HEK293 (cell line): ENCODE measurements at regions not wholly inside any gene's neighbourhood (a gene's known extent, or its start where the extent isn't known, plus 50 kb on each side); places are given as distances from the start of the nearest gene placed in this dataset.

Experiments
- CTCF ChIA-PET: fragments of 350-600 bp; formaldehyde crosslinking; extraction: SDS; loops from one replicate; lab custom pipeline; 2021; ENCODE audit warnings: antibody characterized with exemption; lab: Yijun Ruan, JAX
- POLR2A ChIA-PET: fragments of 300-600 bp; formaldehyde crosslinking; extraction: SDS; loops from one replicate; lab custom pipeline; 2020; ENCODE audit warnings: antibody characterized with exemption, inconsistent platforms; lab: Yijun Ruan, JAX
- H3K27ac ChIP-seq: fragments of 200-500 bp; sonication (Bioruptor generic); 2 replicates; pipeline ENCODE4 v1.5.1; 2014; ENCODE audit warnings: low read depth, low read length, control low read depth, inconsistent platforms; ENCODE audit errors: extremely low read depth
- H3K36me3 ChIP-seq, 2 experiments: fragments of 200-500 bp in 1 of 2; sonication (Bioruptor generic) in 1 of 2; 1 replicate in 1 of 2; 2 replicates in 1 of 2; pipeline ENCODE4 v1.5.1; 2014 to 2017; ENCODE audit warnings: inconsistent platforms in 2 of 2, low read length in 2 of 2; ENCODE audit not compliant: control insufficient read depth in 2 of 2, insufficient read depth in 1 of 2
- H3K4me1 ChIP-seq: fragments of 200-500 bp; sonication (Bioruptor generic); 2 replicates; pipeline ENCODE4 v1.5.1; 2014; ENCODE audit warnings: mild to moderate bottlenecking, low read length, inconsistent platforms; ENCODE audit not compliant: control insufficient read depth, insufficient read depth
- H3K4me3 ChIP-seq: 2 replicates; pipeline ENCODE4 v1.5.1; 2011; ENCODE audit warnings: low read depth, mild to moderate bottlenecking, control low read depth, low read length, moderate library complexity
- H3K9me3 ChIP-seq: fragments of 200-500 bp; sonication (Bioruptor generic); 2 replicates; pipeline ENCODE4 v1.5.1; 2014; ENCODE audit warnings: low read depth, low read length, inconsistent platforms; ENCODE audit not compliant: control insufficient read depth, insufficient read depth
- FEZF1 ChIP-seq: fragments of 450-650 bp; formaldehyde crosslinking; IDR thresholded peaks from 2 replicates; pipeline ENCODE4 v1.5.1; 2016; ENCODE audit warnings: missing biosample characterization, missing genetic modification characterization
- KLF7 ChIP-seq: fragments of 450-650 bp; formaldehyde crosslinking; IDR thresholded peaks from 2 replicates; pipeline ENCODE4 v1.5.1; 2016; ENCODE audit warnings: missing biosample characterization, missing genetic modification characterization, borderline replicate concordance
- SCRT1 ChIP-seq: fragments of 450-650 bp; formaldehyde crosslinking; IDR thresholded peaks from 2 replicates; pipeline ENCODE4 v1.5.1; 2016; ENCODE audit warnings: missing biosample characterization, missing genetic modification characterization, borderline replicate concordance
- SETDB1 ChIP-seq: IDR thresholded peaks from one replicate; pipeline ENCODE4 v1.6.1; 2017; ENCODE audit warnings: mild to moderate bottlenecking, low read length, moderate library complexity, mixed read lengths; ENCODE audit not compliant: insufficient read length
- TCF7L2 ChIP-seq: IDR thresholded peaks from 2 replicates; pipeline ENCODE4 v1.6.1; 2011; ENCODE audit warnings: low read depth, mild to moderate bottlenecking, inconsistent platforms, low read length, moderate library complexity, borderline replicate concordance
- WT1 ChIP-seq: fragments of 450-650 bp; formaldehyde crosslinking; IDR thresholded peaks from 2 replicates; pipeline ENCODE4 v1.5.1; 2016; ENCODE audit warnings: missing biosample characterization, missing genetic modification characterization
- ZBTB8A ChIP-seq: fragments of 450-650 bp; formaldehyde crosslinking; IDR thresholded peaks from 2 replicates; pipeline ENCODE4 v1.5.1; 2016; ENCODE audit warnings: missing biosample characterization, missing genetic modification characterization
- ZNF202 ChIP-seq: fragments of 450-650 bp; formaldehyde crosslinking; IDR thresholded peaks from 2 replicates; pipeline ENCODE4 v1.5.1; 2016; ENCODE audit warnings: missing biosample characterization, missing genetic modification characterization, borderline replicate concordance
- ZNF239 ChIP-seq: fragments of 450-650 bp; formaldehyde crosslinking; IDR thresholded peaks from 2 replicates; pipeline ENCODE4 v1.5.1; 2016; ENCODE audit warnings: missing biosample characterization, missing genetic modification characterization
- ZNF354C ChIP-seq: fragments of 450-650 bp; formaldehyde crosslinking; IDR thresholded peaks from 2 replicates; pipeline ENCODE4 v1.5.1; 2016; ENCODE audit warnings: missing biosample characterization, missing genetic modification characterization, low read depth, borderline replicate concordance
- ZNF391 ChIP-seq: fragments of 450-650 bp; formaldehyde crosslinking; IDR thresholded peaks from 2 replicates; pipeline ENCODE4 v1.5.1; 2016; ENCODE audit warnings: low read depth, missing biosample characterization, missing genetic modification characterization, borderline replicate concordance
- ZNF416 ChIP-seq: fragments of 450-650 bp; formaldehyde crosslinking; IDR thresholded peaks from 2 replicates; pipeline ENCODE4 v1.5.1; 2016; ENCODE audit warnings: missing biosample characterization, missing genetic modification characterization
- ZNF423 ChIP-seq: fragments of 450-650 bp; formaldehyde crosslinking; IDR thresholded peaks from 2 replicates; pipeline ENCODE4 v1.5.1; 2016; ENCODE audit warnings: missing biosample characterization, missing genetic modification characterization
- ZNF449 ChIP-seq: fragments of 450-650 bp; formaldehyde crosslinking; IDR thresholded peaks from 2 replicates; pipeline ENCODE4 v1.5.1; 2017; ENCODE audit warnings: missing biosample characterization, mild to moderate bottlenecking, missing genetic modification characterization, moderate library complexity
- ZNF48 ChIP-seq: fragments of 450-650 bp; formaldehyde crosslinking; IDR thresholded peaks from 2 replicates; pipeline ENCODE4 v1.5.1; 2016; ENCODE audit warnings: missing biosample characterization, missing genetic modification characterization
- ZNF555 ChIP-seq: fragments of 450-650 bp; formaldehyde crosslinking; conservative IDR thresholded peaks from 2 replicates; pipeline ENCODE4 v1.5.1; 2017; ENCODE audit warnings: missing biosample characterization, mild to moderate bottlenecking, missing genetic modification characterization, inconsistent platforms
- ZNF571 ChIP-seq: fragments of 450-650 bp; formaldehyde crosslinking; IDR thresholded peaks from 2 replicates; pipeline ENCODE4 v1.5.0; 2017; ENCODE audit warnings: missing biosample characterization, missing genetic modification characterization
- ZNF626 ChIP-seq: fragments of 450-650 bp; sonication (Bioruptor Pico); formaldehyde crosslinking; IDR thresholded peaks from 2 replicates; pipeline ENCODE4 v1.5.1; 2018; ENCODE audit warnings: missing biosample characterization, missing genetic modification characterization, inconsistent platforms
- ZSCAN30 ChIP-seq: fragments of 450-650 bp; IDR thresholded peaks from 2 replicates; pipeline ENCODE4 v1.5.1; 2018; ENCODE audit warnings: missing biosample characterization, mild to moderate bottlenecking, missing genetic modification characterization, moderate library complexity
- TF ChIP-seq, protein P1 (sequence below): fragments of 450-650 bp; IDR thresholded peaks from 2 replicates; pipeline ENCODE4 v1.5.1; 2018; ENCODE audit warnings: missing biosample characterization, missing genetic modification characterization
- TF ChIP-seq, protein P2 (sequence below): fragments of 450-650 bp; formaldehyde crosslinking; IDR thresholded peaks from 2 replicates; pipeline ENCODE4 v1.5.1; 2016; ENCODE audit warnings: missing biosample characterization, missing genetic modification characterization
- TF ChIP-seq, protein P3 (sequence below): fragments of 450-650 bp; formaldehyde crosslinking; IDR thresholded peaks from 2 replicates; pipeline ENCODE4 v1.5.1; 2016; ENCODE audit warnings: missing biosample characterization, missing genetic modification characterization
- TF ChIP-seq, protein P4 (sequence below): fragments of 450-650 bp; formaldehyde crosslinking; IDR thresholded peaks from 2 replicates; pipeline ENCODE4 v1.5.1; 2016; ENCODE audit warnings: missing biosample characterization, missing genetic modification characterization

DNA sequence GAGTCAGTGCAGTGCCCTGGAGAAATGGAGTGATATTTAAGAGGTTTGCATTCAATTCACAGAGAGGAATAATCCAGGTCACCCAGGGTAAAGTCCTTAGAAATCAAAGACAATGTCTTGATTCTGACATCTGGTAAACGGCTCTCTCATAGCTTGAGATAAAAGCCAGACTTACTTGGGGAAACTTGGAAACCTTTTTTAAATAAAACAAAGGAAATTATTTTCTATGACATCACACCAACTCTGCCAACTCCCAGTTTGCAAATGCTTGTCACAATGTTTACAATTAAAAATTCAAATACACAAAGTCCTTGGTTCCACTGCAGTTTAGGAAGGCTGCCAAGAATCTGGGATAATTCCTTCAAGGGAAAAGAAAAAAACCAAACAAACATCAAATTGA, 255.1 kb upstream of the NREP start:
- Histone ChIP-seq H3K9me3 (no peaks in the 10 kb centered on the region), H3K4me3 (no peak overlapping the region), H3K36me3 (no peaks in the 10 kb centered on the region), H3K4me1 (peaks cover 8% of the 10 kb centered on the region; the same call in 1 of the 2 replicates), H3K27ac (no peak overlapping the region)
- ChIA-PET POLR2A (no interaction called here), CTCF (interaction anchor here (0.6 kb wide), 1 partner anchor 127 kb away, joined by 3 read pairs; no protein-coding TSS in a partner anchor)
- TF ChIP-seq TCF7L2 (no peak), ZNF423 (tag by site-specific recombination) (no peak), KLF7 (tag by site-specific recombination) (no peak), ZNF239 (tag by site-specific recombination) (no peak), ZNF571 (tag by site-specific recombination) (no peak), ZNF555 (no peak), ZNF354C (no peak), ZNF48 (no peak), SETDB1 (no peak), ZNF391 (no peak), ZNF449 (no peak)
- TF ChIP-seq, protein P1, sequence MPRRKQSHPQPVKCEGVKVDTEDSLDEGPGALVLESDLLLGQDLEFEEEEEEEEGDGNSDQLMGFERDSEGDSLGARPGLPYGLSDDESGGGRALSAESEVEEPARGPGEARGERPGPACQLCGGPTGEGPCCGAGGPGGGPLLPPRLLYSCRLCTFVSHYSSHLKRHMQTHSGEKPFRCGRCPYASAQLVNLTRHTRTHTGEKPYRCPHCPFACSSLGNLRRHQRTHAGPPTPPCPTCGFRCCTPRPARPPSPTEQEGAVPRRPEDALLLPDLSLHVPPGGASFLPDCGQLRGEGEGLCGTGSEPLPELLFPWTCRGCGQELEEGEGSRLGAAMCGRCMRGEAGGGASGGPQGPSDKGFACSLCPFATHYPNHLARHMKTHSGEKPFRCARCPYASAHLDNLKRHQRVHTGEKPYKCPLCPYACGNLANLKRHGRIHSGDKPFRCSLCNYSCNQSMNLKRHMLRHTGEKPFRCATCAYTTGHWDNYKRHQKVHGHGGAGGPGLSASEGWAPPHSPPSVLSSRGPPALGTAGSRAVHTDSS (tag by site-specific recombination), result no peak
- TF ChIP-seq, protein P2, sequence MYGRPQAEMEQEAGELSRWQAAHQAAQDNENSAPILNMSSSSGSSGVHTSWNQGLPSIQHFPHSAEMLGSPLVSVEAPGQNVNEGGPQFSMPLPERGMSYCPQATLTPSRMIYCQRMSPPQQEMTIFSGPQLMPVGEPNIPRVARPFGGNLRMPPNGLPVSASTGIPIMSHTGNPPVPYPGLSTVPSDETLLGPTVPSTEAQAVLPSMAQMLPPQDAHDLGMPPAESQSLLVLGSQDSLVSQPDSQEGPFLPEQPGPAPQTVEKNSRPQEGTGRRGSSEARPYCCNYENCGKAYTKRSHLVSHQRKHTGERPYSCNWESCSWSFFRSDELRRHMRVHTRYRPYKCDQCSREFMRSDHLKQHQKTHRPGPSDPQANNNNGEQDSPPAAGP (tag by site-specific recombination), result no peak

DNA sequence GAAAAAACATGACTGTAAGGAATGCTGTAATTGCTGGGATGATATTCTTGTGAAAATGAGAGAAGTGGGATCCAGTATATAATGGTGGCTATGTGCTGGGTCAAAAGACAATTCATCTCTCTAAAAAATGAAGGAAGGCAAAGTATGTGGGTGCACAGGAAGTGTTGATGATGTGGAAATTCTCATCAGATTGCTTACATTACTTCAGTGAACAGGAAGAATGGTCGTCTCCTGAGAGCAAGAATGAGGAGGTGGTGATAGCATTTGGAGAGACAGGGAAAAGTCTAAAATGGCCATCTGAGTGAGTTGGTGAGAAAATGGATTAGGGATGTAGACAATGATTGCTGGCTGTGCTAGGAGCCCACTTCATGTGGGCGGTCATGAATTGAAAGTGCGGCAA, 253.5 kb upstream of the NREP start:
- CTCF ChIA-PET, result no interaction called here
- Histone ChIP-seq H3K27ac (no peak overlapping the region), H3K4me3 (no peak overlapping the region)
- POLR2A ChIA-PET, result no interaction called here
- TF ChIP-seq ZBTB8A (tag by site-specific recombination) (no peak), ZNF202 (tag by site-specific recombination) (no peak), FEZF1 (tag by site-specific recombination) (no peak), SCRT1 (tag by site-specific recombination) (no peak), ZSCAN30 (tag by site-specific recombination) (no peak), ZNF354C (no peak), ZNF571 (tag by site-specific recombination) (no peak), ZNF626 (tag by site-specific recombination) (no peak), ZNF416 (tag by site-specific recombination) (no peak), WT1 (no peak), SETDB1 (no peak)
- TF ChIP-seq, protein P3, sequence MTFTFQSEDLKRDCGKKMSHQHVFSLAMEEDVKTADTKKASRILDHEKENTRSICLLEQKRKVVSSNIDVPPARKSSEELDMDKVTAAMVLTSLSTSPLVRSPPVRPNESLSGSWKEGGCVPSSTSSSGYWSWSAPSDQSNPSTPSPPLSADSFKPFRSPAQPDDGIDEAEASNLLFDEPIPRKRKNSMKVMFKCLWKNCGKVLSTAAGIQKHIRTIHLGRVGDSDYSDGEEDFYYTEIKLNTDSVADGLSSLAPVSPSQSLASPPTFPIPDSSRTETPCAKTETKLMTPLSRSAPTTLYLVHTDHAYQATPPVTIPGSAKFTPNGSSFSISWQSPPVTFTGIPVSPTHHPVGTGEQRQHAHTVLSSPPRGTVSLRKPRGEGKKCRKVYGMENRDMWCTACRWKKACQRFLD, result no peak
- TF ChIP-seq, protein P4, sequence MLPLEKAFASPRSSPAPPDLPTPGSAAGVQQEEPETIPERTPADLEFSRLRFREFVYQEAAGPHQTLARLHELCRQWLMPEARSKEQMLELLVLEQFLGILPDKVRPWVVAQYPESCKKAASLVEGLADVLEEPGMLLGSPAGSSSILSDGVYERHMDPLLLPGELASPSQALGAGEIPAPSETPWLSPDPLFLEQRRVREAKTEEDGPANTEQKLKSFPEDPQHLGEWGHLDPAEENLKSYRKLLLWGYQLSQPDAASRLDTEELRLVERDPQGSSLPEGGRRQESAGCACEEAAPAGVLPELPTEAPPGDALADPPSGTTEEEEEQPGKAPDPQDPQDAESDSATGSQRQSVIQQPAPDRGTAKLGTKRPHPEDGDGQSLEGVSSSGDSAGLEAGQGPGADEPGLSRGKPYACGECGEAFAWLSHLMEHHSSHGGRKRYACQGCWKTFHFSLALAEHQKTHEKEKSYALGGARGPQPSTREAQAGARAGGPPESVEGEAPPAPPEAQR, result no peak
- TF ChIP-seq, all 188 proteins: peak for 0
- no peaks in the 10 kb centered on the region for H3K36me3 ChIP-seq
- peaks cover 8% of the 10 kb centered on the region; the same call in 1 of the 2 replicates for H3K4me1 ChIP-seq
- no peaks in the 10 kb centered on the region; the same call in 1 of the 2 replicates for H3K9me3 ChIP-seq
